ENCODE measurements at regions not wholly inside any gene's neighbourhood (a gene's known extent, or its start where the extent isn't known, plus 50 kb on each side); places are given as distances from the start of the nearest gene placed in this dataset.
"Not testable (repeated sequence)": the region's sequence is repeated elsewhere in the genome, so short reads cannot be mapped to it uniquely, and the experiment has no call there.

DNA sequence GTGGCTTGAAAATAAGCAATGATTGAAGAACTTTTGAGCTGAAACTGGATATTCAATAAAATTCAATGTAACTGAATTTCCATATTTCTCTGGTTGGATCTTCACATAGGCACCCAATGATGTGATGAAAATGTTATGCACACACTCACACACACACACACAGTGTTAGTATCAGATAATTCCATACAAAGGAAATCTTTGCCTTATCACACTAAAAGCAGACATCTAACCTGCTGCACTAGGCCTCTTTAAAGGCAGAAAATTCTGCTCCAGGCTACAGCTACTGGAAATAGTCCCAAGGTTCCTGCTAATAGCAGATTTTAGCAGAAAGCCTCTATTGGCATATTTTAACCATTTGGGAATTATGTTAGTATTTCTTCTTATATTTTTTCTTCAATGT is 309.6 kb downstream of the COL11A1 start:
- intact Hi-C loops (cut with DNase I, micrococcal nuclease) = no loop called here

DNA sequence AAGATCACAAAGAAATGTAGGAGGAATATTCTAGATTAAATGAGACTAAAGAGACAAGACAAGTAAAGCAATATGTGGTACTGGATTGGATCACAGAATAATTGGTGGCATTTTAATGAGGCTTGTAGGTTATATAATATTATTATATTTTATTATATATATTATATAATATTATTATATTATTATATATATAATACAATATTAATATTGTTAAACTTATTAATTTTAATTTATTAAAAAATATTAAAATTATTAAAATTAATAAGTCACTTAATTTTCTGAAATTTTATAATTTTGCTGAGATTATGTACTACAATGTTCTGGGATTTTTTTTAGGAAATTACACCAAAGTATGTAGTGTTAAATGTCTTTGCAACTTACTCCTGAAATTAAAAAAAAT is 311.9 kb downstream of the COL11A1 start:
- H3K9me3 Mint-ChIP-seq = no peaks in the 10 kb centered on the region
- Histone ChIP-seq H3K36me3 (ENCODE audit: insufficient read depth, low read length) (no peaks in the 10 kb centered on the region), H3K27me3 (ENCODE audit: control insufficient read depth in 1 of 2, insufficient read depth in 2 of 2, low read length in 2 of 2) (no peaks in the 10 kb centered on the region), H3K27ac (ENCODE audit: low read depth in 1 of 2, low read length in 2 of 2) (no peak overlapping the region), H3K9me3 (ENCODE audit: control insufficient read depth in 1 of 2, insufficient read depth in 1 of 2, low read length in 2 of 2) (no peaks in the 10 kb centered on the region), H3K4me1 (ENCODE audit: insufficient read depth, low read length) (no peaks in the 10 kb centered on the region), H3K4me3 (ENCODE audit: low read length) (no peak overlapping the region)
- no peaks in the 10 kb centered on the region for H3K4me1 Mint-ChIP-seq (ENCODE audit: low read depth)
- POLR2A ChIA-PET = no interaction called here
- TF ChIP-seq, protein P1, sequence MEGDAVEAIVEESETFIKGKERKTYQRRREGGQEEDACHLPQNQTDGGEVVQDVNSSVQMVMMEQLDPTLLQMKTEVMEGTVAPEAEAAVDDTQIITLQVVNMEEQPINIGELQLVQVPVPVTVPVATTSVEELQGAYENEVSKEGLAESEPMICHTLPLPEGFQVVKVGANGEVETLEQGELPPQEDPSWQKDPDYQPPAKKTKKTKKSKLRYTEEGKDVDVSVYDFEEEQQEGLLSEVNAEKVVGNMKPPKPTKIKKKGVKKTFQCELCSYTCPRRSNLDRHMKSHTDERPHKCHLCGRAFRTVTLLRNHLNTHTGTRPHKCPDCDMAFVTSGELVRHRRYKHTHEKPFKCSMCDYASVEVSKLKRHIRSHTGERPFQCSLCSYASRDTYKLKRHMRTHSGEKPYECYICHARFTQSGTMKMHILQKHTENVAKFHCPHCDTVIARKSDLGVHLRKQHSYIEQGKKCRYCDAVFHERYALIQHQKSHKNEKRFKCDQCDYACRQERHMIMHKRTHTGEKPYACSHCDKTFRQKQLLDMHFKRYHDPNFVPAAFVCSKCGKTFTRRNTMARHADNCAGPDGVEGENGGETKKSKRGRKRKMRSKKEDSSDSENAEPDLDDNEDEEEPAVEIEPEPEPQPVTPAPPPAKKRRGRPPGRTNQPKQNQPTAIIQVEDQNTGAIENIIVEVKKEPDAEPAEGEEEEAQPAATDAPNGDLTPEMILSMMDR (IDR thresholded peaks at IDR 0.05) = no peak
- H3K36me3 Mint-ChIP-seq (ENCODE audit: low read depth) = no peaks in the 10 kb centered on the region
- intact Hi-C loops (cut with DNase I, micrococcal nuclease) = no loop called here
- ATAC-seq (ENCODE audit: poor library complexity) (no peak), DNase-seq (no peak)
- no peaks in the 10 kb centered on the region for H3K27me3 Mint-ChIP-seq
- no peak overlapping the region for H3K27ac Mint-ChIP-seq
- no peak overlapping the region for H3K4me3 Mint-ChIP-seq
- CTCF ChIA-PET = no interaction called here

More for the DNA sequence above, 309.6 kb downstream of the COL11A1 start:
- Histone ChIP-seq H3K27ac (ENCODE audit: low read depth in 1 of 2, low read length in 2 of 2) (no peak overlapping the region), H3K27me3 (ENCODE audit: control insufficient read depth in 1 of 2, insufficient read depth in 2 of 2, low read length in 2 of 2) (no peaks in the 10 kb centered on the region), H3K4me3 (ENCODE audit: low read length) (no peak overlapping the region), H3K9me3 (ENCODE audit: control insufficient read depth in 1 of 2, insufficient read depth in 1 of 2, low read length in 2 of 2) (peaks cover 0 to 3% of the 10 kb centered on the region in 2 experiments), H3K4me1 (ENCODE audit: insufficient read depth, low read length) (no peaks in the 10 kb centered on the region), H3K36me3 (ENCODE audit: insufficient read depth, low read length) (no peaks in the 10 kb centered on the region)
- H3K27ac Mint-ChIP-seq = no peak overlapping the region
- H3K27me3 Mint-ChIP-seq = no peaks in the 10 kb centered on the region
- CTCF ChIA-PET = no interaction called here
- H3K9me3 Mint-ChIP-seq = peaks cover 2% of the 10 kb centered on the region
- no peaks in the 10 kb centered on the region for H3K36me3 Mint-ChIP-seq (ENCODE audit: low read depth)
- POLR2A ChIA-PET = no interaction called here
- H3K4me1 Mint-ChIP-seq (ENCODE audit: low read depth) = no peaks in the 10 kb centered on the region
- DNase-seq = no peak
- no peak overlapping the region for H3K4me3 Mint-ChIP-seq
- ATAC-seq (ENCODE audit: poor library complexity) = no peak
- TF ChIP-seq, protein P1 (IDR thresholded peaks at IDR 0.05) = no peak

DNA sequence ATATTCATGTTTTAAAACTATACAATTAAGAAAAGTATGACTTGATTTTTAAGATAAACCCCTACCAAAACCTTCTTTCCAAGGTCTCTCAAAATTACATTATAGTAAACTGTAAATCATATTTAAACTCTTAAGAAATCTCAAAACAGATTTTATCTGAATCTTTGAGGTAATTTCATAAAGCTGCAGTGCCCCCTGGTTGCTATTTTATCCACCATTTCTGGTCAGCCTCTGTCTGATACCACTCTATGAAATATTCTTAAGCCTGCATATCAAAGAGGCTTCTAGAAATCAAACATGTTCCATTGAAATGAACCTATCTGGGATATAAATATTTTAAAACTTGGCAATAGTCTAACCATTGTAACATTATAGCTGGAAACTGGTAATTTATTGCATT is 317.3 kb downstream of the COL11A1 start:
- no peak overlapping the region for H3K27ac Mint-ChIP-seq
- Histone ChIP-seq H3K27me3 (ENCODE audit: control insufficient read depth in 1 of 2, insufficient read depth in 2 of 2, low read length in 2 of 2) (no peaks in the 10 kb centered on the region), H3K27ac (ENCODE audit: low read depth in 1 of 2, low read length in 2 of 2) (no peak overlapping the region), H3K4me1 (ENCODE audit: insufficient read depth, low read length) (no peaks in the 10 kb centered on the region), H3K9me3 (ENCODE audit: control insufficient read depth in 1 of 2, insufficient read depth in 1 of 2, low read length in 2 of 2) (no peaks in the 10 kb centered on the region), H3K36me3 (ENCODE audit: insufficient read depth, low read length) (no peaks in the 10 kb centered on the region), H3K4me3 (ENCODE audit: low read length) (no peak overlapping the region)
- H3K9me3 Mint-ChIP-seq = no peaks in the 10 kb centered on the region
- CTCF ChIA-PET = no interaction called here
- H3K4me1 Mint-ChIP-seq (ENCODE audit: low read depth) = no peaks in the 10 kb centered on the region
- DNase-seq (no peak), ATAC-seq (ENCODE audit: poor library complexity) (no peak)
- intact Hi-C loops (cut with DNase I, micrococcal nuclease) = no loop called here
- POLR2A ChIA-PET = no interaction called here
- H3K4me3 Mint-ChIP-seq = no peak overlapping the region
- H3K36me3 Mint-ChIP-seq (ENCODE audit: low read depth) = no peaks in the 10 kb centered on the region
- no peaks in the 10 kb centered on the region for H3K27me3 Mint-ChIP-seq
- TF ChIP-seq, protein P1 (IDR thresholded peaks at IDR 0.05) = no peak

DNA sequence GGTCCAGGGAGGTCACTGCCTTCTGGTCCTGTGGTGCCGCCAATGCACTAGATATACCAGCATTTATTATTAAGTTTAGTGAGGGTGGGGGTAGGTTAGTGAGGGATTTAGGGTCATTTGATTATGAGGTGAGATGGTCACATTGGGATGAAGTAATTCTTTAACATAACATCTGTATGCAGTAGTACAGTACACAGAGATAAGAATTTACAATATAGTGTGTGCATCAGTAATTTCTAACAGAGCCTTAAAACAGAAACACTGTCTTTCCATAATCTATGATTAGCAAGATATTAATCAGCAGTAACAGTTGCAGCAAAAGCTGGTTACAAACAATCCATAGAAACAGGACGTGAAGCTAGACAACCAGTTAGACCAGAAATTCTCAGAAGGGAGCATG is 318.4 kb downstream of the COL11A1 start:
- intact Hi-C loops (cut with DNase I, micrococcal nuclease); POLR2A ChIA-PET: not testable (repeated sequence)

More for the DNA sequence above, 318.4 kb downstream of the COL11A1 start:
- H3K4me3 Mint-ChIP-seq; H3K4me1 Mint-ChIP-seq (ENCODE audit: low read depth); H3K27me3 Mint-ChIP-seq; H3K27ac Mint-ChIP-seq; H3K4me1 ChIP-seq (ENCODE audit: insufficient read depth, low read length); CTCF ChIA-PET; H3K4me3 ChIP-seq (ENCODE audit: low read length); H3K9me3 Mint-ChIP-seq; H3K9me3 ChIP-seq (ENCODE audit: control insufficient read depth in 1 of 2, insufficient read depth in 1 of 2, low read length in 2 of 2); H3K36me3 ChIP-seq (ENCODE audit: insufficient read depth, low read length); H3K36me3 Mint-ChIP-seq (ENCODE audit: low read depth); ATAC-seq (ENCODE audit: poor library complexity); DNase-seq; H3K27ac ChIP-seq (ENCODE audit: low read depth in 1 of 2, low read length in 2 of 2); H3K27me3 ChIP-seq (ENCODE audit: control insufficient read depth in 1 of 2, insufficient read depth in 2 of 2, low read length in 2 of 2): not testable (repeated sequence)

All from CD4-positive, alpha-beta T cell (primary cell).